A673 (cell line): ENCODE measurements at regions not wholly inside any gene's neighbourhood (a gene's known extent, or its start where the extent isn't known, plus 50 kb on each side); places are given as distances from the start of the nearest gene placed in this dataset.

ENCODE experiments used
- BruUV-seq: library from RNA; stranded (reverse); fragments of 400-500 nt; replicated peaks from 2 replicates; lab custom pipeline; 2021; lab: Mats Ljungman, UMichigan
- CTCF ChIA-PET: fragments of 300-600 bp; sonication (Branson Sonifier 250); formaldehyde crosslinking; loops from one replicate; lab custom pipeline; 2022; ENCODE audit warnings: antibody characterized with exemption; lab: Charles Lee
- POLR2A ChIA-PET: fragments of 300-600 bp; sonication (Branson Sonifier 250); formaldehyde crosslinking; loops from one replicate; lab custom pipeline; 2022; ENCODE audit warnings: antibody characterized with exemption; ENCODE audit not compliant: low non-redundant PET; lab: Charles Lee
- DNase-seq: peaks from one replicate; pipeline ENCODE4 v3.0.0-alpha.2; 2015; ENCODE audit warnings: low spot score
- H3K27ac ChIP-seq: fragments of 200-600 bp; sonication (generic); 2 replicates; pipeline ENCODE4 v1.5.1; 2016; ENCODE audit warnings: mixed run types, low read depth, mild to moderate bottlenecking, mixed read lengths, antibody characterized with exemption, low read length; ENCODE audit not compliant: poor library complexity, severe bottlenecking
- H3K27me3 ChIP-seq: fragments of 200-600 bp; sonication (generic); replicated peaks from 2 replicates; pipeline ENCODE4 v1.6.1; 2017; ENCODE audit warnings: mixed run types, low read depth, mild to moderate bottlenecking, mixed read lengths, antibody characterized with exemption, low read length; ENCODE audit not compliant: insufficient read depth, poor library complexity
- H3K36me3 ChIP-seq: fragments of 200-600 bp; sonication (generic); 2 replicates; pipeline ENCODE4 v1.6.1; 2016; ENCODE audit warnings: mixed run types, mild to moderate bottlenecking, mixed read lengths, antibody characterized with exemption, low read length; ENCODE audit not compliant: insufficient read depth, poor library complexity, severe bottlenecking
- H3K4me1 ChIP-seq: fragments of 200-600 bp; sonication (generic); 2 replicates; pipeline ENCODE4 v1.6.1; 2017; ENCODE audit warnings: mixed run types, mild to moderate bottlenecking, mixed read lengths, antibody characterized with exemption, low read length; ENCODE audit not compliant: insufficient read depth, poor library complexity, severe bottlenecking
- H3K4me3 ChIP-seq: fragments of 200-600 bp; sonication (generic); 2 replicates; pipeline ENCODE4 v1.5.1; 2016; ENCODE audit warnings: low read depth, mixed run types, mild to moderate bottlenecking, mixed read lengths, low read length; ENCODE audit not compliant: poor library complexity, severe bottlenecking
- H3K9me3 ChIP-seq: fragments of 200-600 bp; sonication (generic); 2 replicates; pipeline ENCODE4 v1.6.1; 2016; ENCODE audit warnings: mixed run types, low read depth, mild to moderate bottlenecking, mixed read lengths, antibody characterized with exemption, low read length; ENCODE audit not compliant: poor library complexity, severe bottlenecking
- EZH2 ChIP-seq: fragments of 200-600 bp; sonication (generic); IDR thresholded peaks from 2 replicates; pipeline ENCODE4 v1.6.1; 2017; ENCODE audit warnings: borderline replicate concordance, low read depth, mild to moderate bottlenecking, mixed read lengths, antibody characterized with exemption, low read length; ENCODE audit not compliant: poor library complexity, severe bottlenecking
- intact Hi-C: fragments of 100-400 bp; cut with micrococcal nuclease; formaldehyde crosslinking; loops from one replicate; pipeline ENCODE4 v1.10.0; 2022; ENCODE audit not compliant: unreplicated experiment
- TF ChIP-seq, protein P1 (sequence below): fragments of 300-800, 200-600 bp; sonication (generic); conservative IDR thresholded peaks from 2 replicates; pipeline ENCODE4 v1.5.1; 2017; ENCODE audit warnings: low read depth, mild to moderate bottlenecking, antibody characterized with exemption, low read length, moderate library complexity, mixed read lengths

DNA sequence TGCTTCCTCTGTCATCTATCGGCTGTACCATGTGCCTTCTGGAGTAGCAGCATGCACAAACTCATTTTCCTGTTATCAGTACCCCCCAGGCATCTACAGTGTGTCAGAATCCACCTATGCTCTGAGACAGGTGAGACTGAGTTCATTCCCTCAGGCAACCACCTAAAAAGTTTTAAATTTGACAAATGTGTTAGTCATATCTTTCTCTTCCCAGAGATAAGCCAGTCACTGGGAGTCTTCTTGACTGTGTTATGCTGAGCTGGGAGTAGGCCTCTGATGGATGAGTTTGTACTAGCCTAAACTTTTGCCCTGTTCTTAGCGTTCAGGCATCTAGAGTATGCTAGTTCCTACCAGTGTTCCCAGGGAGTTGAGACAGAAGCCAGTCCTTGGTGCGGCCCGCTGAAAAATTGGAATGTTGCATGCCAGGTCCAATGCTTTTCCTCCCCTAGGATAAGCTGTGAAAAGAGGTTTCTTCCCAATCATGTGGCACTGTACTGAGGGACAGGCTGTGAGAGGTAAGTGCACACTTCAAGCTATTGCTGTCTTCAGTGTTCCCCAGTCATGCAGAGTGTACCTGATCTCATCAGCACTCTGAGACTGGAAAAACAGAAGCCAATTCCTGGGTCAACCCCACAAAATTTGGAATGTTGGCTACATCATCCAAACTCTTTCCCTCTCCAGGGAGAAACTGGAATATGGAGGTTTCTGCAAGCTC lies 1202.3 kb downstream of the NCAM2 start:
- POLR2A ChIA-PET = no interaction called here
- Histone ChIP-seq H3K4me3 (no peak overlapping the region), H3K27ac (no peak overlapping the region), H3K27me3 (no peaks in the 10 kb centered on the region), H3K36me3 (no peaks in the 10 kb centered on the region), H3K9me3 (no peaks in the 10 kb centered on the region), H3K4me1 (no peaks in the 10 kb centered on the region)
- BruUV-seq = no TSS peak
- intact Hi-C loops = no loop called here
- TF ChIP-seq, protein P1, sequence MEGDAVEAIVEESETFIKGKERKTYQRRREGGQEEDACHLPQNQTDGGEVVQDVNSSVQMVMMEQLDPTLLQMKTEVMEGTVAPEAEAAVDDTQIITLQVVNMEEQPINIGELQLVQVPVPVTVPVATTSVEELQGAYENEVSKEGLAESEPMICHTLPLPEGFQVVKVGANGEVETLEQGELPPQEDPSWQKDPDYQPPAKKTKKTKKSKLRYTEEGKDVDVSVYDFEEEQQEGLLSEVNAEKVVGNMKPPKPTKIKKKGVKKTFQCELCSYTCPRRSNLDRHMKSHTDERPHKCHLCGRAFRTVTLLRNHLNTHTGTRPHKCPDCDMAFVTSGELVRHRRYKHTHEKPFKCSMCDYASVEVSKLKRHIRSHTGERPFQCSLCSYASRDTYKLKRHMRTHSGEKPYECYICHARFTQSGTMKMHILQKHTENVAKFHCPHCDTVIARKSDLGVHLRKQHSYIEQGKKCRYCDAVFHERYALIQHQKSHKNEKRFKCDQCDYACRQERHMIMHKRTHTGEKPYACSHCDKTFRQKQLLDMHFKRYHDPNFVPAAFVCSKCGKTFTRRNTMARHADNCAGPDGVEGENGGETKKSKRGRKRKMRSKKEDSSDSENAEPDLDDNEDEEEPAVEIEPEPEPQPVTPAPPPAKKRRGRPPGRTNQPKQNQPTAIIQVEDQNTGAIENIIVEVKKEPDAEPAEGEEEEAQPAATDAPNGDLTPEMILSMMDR = no peak
- no peak for TF ChIP-seq EZH2
- DNase-seq = no peak
- CTCF ChIA-PET = no interaction called here

- no peak overlapping the region for H3K27ac ChIP-seq
- H3K9me3 ChIP-seq = no peaks in the 10 kb centered on the region
- no peak for DNase-seq
- H3K4me3 ChIP-seq = no peak overlapping the region
- BruUV-seq = no TSS peak
- TF ChIP-seq, protein P1 = no peak
- no peak for TF ChIP-seq EZH2
- no peaks in the 10 kb centered on the region for H3K4me1 ChIP-seq
- no peaks in the 10 kb centered on the region for H3K27me3 ChIP-seq
- no peaks in the 10 kb centered on the region for H3K36me3 ChIP-seq
- ChIA-PET CTCF (no interaction called here), POLR2A (no interaction called here)
- intact Hi-C loops = no loop called here
These were observed 1202.9 kb downstream of the NCAM2 start for GRCh38 chr21:22201126-22201525.

GRCh38 chr21:22201669-22202068 lies 1203.5 kb downstream of the NCAM2 start:
- no peak for TF ChIP-seq EZH2
- TF ChIP-seq, protein P1 = no peak
- Histone ChIP-seq H3K4me3 (no peak overlapping the region), H3K36me3 (no peaks in the 10 kb centered on the region), H3K4me1 (no peaks in the 10 kb centered on the region), H3K27me3 (no peaks in the 10 kb centered on the region), H3K27ac (no peak overlapping the region), H3K9me3 (no peaks in the 10 kb centered on the region)
- ChIA-PET CTCF (no interaction called here), POLR2A (no interaction called here)
- BruUV-seq = no TSS peak
- intact Hi-C loops = no loop called here
- no peak for DNase-seq
